ENCODE measurements at regions not wholly inside any gene's neighbourhood (a gene's known extent, or its start where the extent isn't known, plus 50 kb on each side); places are given as distances from the start of the nearest gene placed in this dataset.

DNA sequence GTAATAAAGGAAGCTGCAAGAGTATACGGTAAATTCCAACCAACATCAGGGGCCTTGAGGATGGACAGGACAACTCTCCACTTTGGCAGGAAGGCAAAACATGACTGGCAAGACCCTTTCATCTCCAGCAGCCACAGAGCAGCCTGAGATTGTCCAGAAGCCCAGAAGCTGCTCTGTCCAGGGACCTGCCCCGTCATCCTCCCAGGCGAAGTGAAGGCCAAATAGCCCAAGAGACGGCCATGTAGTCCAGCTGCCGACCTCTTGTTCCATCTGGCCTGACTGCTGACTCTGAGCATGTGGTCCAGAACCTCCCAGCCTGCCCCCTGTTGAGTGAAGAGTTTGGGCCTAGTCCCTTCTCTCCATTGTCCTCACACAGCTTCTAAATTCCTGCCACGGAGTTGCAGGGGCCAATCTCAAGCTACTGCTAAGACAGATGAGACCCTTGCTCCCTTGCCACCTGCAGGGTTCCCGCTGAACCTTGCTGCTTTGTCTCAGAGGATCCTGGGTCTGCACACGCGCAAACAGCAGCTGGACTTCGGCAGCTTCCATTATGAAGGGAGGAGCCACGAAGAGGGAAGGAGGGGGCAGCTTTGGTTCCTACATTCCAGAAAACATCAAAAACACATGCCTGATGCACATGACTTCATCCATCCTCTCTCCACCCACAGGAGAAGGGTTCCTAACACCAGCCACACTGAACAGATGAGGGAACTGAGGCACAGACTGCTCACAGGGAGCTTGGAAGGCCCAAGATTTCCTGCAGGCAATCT, 196.9 kb downstream of the KATNAL1 start:
- TF ChIP-seq, protein P1, sequence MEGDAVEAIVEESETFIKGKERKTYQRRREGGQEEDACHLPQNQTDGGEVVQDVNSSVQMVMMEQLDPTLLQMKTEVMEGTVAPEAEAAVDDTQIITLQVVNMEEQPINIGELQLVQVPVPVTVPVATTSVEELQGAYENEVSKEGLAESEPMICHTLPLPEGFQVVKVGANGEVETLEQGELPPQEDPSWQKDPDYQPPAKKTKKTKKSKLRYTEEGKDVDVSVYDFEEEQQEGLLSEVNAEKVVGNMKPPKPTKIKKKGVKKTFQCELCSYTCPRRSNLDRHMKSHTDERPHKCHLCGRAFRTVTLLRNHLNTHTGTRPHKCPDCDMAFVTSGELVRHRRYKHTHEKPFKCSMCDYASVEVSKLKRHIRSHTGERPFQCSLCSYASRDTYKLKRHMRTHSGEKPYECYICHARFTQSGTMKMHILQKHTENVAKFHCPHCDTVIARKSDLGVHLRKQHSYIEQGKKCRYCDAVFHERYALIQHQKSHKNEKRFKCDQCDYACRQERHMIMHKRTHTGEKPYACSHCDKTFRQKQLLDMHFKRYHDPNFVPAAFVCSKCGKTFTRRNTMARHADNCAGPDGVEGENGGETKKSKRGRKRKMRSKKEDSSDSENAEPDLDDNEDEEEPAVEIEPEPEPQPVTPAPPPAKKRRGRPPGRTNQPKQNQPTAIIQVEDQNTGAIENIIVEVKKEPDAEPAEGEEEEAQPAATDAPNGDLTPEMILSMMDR (IDR thresholded peaks at IDR 0.05; ENCODE audit: low read depth, low read length, missing control alignments): no peak
- in situ Hi-C loops (cut with HindIII; ENCODE audit: low sequenced_read_pairs): loop anchor here (10.0 kb wide), 1 partner anchor 356 kb away; no protein-coding TSS in a partner anchor
- no peak for DNase-seq (ENCODE audit: low read depth)
- H3K4me3 ChIP-seq (ENCODE audit: low read depth, low read length): no peak overlapping the region

DNA sequence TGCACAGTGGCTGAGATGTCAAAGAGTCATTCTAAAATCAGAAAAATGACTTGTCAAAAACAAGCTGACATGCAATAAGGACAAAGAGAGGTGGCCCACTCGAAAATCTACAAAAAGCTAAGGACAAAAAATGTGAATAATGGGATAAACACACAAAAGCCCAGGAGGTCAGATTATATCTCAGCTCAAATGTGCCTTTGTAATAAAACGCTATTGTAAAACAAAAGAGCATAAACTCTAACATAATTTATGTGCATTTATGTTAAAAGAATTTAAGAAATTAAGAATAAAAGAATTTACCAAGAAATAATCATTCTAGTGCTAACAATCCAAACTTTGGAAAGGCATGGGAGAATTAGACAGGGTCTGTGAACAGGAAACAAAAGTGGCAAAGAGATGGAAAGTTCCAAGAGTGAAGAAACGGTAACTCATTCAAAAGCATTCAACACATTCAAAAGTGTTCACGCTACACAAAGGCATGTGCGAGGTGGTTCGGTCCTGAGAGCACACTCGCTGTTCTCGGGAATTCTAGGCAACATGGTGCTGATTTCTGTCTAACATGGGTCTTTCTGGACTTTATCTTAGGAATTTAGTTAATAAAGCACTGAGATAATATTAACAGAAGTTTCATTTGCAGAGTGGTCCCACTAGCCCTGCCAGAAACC, 197.7 kb downstream of the KATNAL1 start:
- TF ChIP-seq, protein P1 (IDR thresholded peaks at IDR 0.05; ENCODE audit: low read depth, low read length, missing control alignments): no peak
- no peak for DNase-seq (ENCODE audit: low read depth)
- in situ Hi-C loops (cut with HindIII; ENCODE audit: low sequenced_read_pairs): loop anchor here (10.0 kb wide), 1 partner anchor 355 kb away; no protein-coding TSS in a partner anchor
- H3K4me3 ChIP-seq (ENCODE audit: low read depth, low read length): no peak overlapping the region

DNA sequence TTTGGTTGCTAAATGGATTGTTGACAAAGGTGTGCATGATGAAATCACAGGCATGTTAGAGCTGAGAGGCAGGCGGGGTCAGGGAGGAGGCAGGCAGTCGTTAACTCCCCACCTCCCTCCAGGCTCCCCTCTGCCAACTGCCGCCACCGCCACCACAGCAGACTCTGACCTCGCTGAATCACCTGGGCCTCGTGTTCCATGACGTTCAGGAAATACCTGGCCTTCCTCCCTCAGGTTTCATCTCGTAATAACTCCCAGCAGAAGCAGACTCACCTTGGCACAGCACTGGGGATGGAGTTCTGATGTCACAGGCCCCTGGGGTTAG, 198.5 kb downstream of the KATNAL1 start:
- TF ChIP-seq, protein P1 (IDR thresholded peaks at IDR 0.05; ENCODE audit: low read depth, low read length, missing control alignments): no peak
- in situ Hi-C loops (cut with HindIII; ENCODE audit: low sequenced_read_pairs): no loop called here
- H3K4me3 ChIP-seq (ENCODE audit: low read depth, low read length): no peak overlapping the region
- no peak for DNase-seq (ENCODE audit: low read depth)

DNA sequence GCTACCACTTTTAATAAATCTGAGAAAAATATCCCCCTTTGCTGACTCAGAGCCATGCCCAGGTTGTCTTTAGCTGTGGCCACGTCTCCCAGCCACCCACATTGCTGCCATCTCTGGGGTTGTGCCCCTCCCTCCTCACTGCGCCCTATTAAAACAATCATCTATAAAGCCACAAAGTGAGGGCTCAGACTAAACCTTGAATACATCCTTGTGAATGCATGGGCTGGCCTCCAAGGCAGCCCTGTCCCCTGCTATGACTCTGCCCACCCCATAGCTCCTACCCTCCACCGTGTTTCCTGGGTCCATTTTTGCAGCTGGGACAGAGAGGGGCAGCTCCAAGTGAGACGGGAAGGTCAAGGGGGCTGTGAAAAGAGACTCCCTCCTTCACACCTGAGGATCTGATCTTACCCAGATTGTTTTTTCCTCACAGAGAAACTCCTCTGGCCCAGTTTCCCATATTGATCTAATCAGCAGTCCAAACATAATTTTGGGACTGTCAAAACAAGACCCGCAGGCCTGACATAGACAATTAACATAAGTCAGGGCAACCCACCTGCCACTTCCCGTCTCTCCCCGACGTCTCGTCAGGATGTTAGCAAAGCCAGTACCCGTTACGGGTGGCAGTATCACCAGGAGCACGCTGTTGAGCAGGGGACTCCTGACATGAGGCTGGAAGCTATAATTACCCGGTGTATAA, 199.0 kb downstream of the KATNAL1 start:
- no peak for DNase-seq (ENCODE audit: low read depth)
- in situ Hi-C loops (cut with HindIII; ENCODE audit: low sequenced_read_pairs): no loop called here
- TF ChIP-seq, protein P1 (IDR thresholded peaks at IDR 0.05; ENCODE audit: low read depth, low read length, missing control alignments): no peak
- no peak overlapping the region for H3K4me3 ChIP-seq (ENCODE audit: low read depth, low read length)

DNA sequence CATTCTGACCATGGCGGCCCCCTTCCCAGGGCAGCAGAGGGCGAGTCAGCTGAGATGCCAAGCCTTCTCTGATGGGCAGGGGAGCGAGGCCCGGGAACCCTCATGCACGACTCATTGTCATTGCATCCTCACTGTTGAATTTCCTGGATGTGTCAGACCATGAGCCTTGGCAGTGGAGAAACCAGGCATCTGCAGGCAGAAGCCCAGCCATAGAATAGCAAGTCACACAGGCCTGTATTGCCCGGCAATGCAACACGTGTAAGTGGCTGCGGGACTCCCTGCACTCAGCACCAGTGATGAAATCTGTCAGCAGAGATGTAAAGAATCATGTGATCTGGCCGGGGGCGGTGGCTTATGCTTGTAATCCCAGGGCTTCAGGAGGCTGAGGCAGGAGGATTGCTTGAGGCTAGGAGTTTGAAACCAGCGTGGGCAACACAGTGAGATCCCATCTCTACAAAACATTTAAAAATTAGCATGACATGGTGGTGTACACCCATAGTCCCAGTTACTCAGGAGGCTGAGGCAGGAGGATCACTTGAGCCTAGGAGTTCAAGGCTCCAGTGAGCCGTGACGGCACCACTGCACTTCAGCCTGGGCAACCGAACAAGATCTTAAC, 199.7 kb downstream of the KATNAL1 start:
- DNase-seq (ENCODE audit: low read depth): no peak
- in situ Hi-C loops (cut with HindIII; ENCODE audit: low sequenced_read_pairs): no loop called here
- no peak overlapping the region for H3K4me3 ChIP-seq (ENCODE audit: low read depth, low read length)
- TF ChIP-seq, protein P1 (IDR thresholded peaks at IDR 0.05; ENCODE audit: low read depth, low read length, missing control alignments): no peak

DNA sequence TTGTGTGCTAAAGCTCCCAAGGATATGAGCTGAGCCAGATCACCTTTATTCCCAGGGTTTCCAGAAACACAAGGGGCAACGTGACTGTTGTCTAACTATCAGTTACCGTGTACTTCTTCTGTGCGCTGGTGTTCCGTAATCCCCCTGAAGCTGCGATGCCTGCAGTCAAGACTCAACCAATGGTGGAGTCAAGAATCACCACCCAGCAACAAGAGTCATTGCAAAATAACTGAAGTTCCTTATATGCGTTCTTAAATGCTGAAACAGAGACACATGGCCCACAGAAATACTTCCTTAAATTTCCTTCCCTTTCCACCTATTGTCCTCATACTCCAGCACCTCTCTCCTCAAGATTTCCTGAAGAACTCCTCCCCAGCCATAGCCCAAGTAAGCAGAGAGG, 200.2 kb downstream of the KATNAL1 start:
- no peak overlapping the region for H3K4me3 ChIP-seq (ENCODE audit: low read depth, low read length)
- TF ChIP-seq, protein P1 (IDR thresholded peaks at IDR 0.05; ENCODE audit: low read depth, low read length, missing control alignments): no peak
- in situ Hi-C loops (cut with HindIII; ENCODE audit: low sequenced_read_pairs): no loop called here

More for the DNA sequence above, 200.2 kb downstream of the KATNAL1 start:
- no peak for DNase-seq (ENCODE audit: low read depth)
